GM19463 (cell line): ENCODE measurements at regions not wholly inside any gene's neighbourhood (a gene's known extent, or its start where the extent isn't known, plus 50 kb on each side); places are given as distances from the start of the nearest gene placed in this dataset.

Source experiments
- ATAC-seq: cut with Tn5 transposase; IDR thresholded peaks from one replicate; pipeline ENCODE4 v1.9.1; 2021; ENCODE audit warnings: mild to moderate bottlenecking, moderate library complexity; ENCODE audit not compliant: unreplicated experiment

DNA sequence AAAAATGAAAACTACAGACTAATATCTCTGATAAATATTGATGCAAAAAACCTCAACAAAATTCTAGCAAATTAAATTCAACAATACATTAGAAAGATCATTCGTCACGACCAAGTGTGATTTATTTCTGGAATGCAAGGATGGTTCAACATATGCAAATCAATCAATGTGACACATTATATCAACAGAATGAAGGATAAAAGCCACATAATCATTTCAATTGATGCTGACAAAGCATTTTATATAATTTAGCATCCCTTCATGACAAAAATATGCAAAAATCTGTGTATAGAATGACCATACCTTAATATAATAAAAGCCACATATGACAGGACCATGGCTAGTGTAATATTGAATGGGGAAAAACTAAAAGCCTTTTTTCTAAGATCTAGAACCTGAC lies 457.2 kb upstream of the SPANXN1 start:
- no peak for ATAC-seq

DNA sequence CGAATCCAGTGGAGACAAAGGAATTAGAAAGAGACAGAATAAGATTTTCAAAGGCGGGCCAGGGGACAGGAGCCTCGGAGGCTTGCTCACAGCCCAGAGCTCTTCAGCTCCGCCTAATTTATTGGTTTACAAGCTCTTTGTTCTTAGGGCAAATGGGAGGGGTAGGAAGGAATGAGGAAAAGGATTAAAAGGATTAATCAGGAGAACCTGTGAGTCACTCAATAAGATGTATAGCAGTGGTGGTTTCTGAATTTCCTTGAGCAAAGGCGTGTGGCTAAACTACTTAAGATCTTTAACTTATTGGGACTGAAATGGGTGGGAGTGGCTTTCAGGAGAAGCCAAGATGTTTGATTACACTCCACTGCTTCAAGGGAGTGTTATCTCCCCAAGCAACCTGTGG lies 456.0 kb upstream of the SPANXN1 start:
- ATAC-seq, result no peak

DNA sequence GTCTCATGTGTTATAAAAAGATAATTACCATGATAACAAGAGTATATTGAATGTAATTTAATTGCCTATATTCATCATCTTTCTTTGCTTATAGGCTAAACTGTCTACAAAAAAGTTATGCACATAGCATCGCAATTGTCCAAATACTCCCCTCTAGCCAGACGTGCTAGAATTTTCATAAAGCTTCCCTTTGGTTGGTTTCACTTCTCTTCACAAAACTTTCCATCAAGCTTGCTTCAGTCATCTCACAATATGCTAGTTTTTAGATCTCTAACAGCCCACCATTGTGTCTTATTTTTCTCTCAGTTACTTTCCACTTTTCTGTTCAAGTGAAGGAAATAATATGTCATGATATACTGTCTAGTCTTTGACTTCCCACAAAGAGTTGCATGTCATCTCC lies 448.3 kb upstream of the SPANXN1 start:
- ATAC-seq, result no peak

DNA sequence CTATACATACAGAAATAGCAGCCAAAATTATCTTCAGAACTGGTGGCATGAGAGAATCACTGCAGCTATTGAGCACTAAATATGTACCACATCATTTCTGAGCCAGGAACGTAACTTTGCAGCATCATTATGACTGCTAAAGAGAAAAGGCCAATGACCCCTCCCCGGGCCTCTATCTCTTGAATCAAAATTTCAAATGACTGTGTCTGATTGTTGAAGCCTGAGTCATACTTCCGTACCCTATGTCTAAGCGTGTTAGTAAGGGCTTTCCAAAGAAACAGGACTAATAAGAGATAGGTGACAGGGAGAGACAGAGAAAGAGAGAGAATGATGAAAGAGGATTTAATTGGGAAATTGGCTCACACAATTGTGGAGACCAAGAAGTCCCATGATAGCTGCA lies 445.5 kb upstream of the SPANXN1 start:
- no peak for ATAC-seq

DNA sequence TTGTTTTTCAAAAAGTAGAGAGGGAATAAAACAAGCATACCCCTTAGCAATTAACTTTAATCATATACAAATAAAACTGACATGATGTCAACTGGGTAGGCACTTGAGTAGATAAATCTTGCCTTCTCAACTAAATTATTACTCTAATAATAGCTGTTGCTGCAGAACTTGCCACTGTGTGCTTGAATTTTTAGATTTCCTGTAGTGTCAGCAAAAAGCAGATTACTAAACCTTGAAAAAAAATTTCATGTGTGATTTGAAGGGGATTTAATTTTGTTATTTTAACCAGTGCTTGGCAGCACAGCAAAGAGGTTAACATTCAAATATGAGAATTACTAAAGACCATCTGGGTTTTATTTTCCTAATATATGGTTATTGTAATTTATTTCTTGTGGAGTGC lies 438.3 kb upstream of the SPANXN1 start:
- ATAC-seq, result no peak

DNA sequence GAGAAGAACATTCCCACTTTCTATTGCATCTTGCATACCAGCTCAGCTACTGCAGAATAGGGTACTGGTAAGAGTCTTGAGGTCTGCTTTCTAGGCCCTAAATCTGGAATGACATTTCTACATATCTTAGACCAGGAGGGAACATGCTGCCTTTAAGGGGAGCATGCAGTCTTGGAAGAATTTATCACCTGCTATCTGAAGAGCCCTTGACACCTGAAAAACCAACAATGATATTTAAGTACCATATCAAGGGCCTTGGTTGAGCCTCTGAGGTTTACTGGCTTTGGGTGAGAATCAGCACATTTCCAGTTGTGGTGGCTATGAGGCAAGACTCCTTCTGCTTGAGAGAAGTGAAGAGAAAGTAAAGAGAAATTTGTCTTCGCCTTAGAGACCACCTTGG lies 436.8 kb upstream of the SPANXN1 start:
- no peak for ATAC-seq

DNA sequence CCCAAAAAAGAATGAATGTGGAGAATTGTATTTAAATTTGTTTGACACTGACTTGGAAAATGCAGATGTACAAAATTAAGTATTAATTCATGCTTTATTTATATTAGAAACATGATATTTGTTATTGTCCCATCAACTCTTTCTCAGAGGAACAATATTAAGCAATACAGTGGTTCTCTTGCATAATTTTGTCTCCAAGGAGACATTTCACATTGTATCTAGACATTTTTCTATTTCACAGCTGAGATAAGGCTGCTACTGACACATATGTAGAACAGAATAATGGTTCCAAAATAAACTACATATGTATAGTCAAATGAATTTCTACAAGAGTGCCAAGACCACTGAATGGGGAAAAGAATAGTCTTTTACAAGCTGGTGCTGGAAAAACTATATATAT lies 427.9 kb upstream of the SPANXN1 start:
- no peak for ATAC-seq

DNA sequence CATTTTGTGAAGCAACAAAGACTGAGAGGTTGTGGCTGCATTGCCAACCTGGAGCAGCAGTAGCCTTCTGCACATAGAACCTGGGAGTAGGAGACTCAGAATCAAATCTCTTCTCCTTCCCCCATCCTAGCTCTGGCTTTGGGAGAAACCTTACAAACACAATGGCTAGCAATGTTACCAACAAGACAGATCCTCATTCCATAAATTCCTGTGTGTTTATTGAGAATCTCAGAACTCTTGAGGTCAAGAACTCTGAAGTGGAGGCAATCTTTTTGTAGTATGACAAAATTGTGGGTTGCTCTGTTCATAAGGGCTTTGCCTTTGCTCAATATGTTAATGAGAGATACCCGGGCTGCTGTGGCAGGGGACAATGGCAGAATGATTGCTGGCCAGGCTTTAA lies 406.7 kb upstream of the SPANXN1 start:
- ATAC-seq, result no peak

DNA sequence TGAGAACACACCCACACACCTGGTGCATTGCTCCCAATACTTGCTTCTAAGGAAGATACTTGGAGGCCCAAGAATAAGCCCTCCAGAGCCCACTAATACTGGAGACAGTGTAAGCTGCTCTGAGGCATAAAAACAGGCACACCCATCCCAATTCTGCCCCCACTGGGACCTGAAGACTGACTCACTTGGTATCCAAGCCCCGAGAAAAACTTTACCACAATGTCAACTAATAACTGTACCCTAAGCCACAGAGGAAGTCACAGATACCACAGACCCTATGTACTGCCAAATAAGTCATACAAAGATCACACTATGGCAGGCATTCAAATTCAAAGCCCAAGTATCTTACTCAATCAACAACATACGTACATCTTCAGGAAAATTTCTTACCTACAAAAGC lies 398.2 kb upstream of the SPANXN1 start:
- ATAC-seq, result no peak

DNA sequence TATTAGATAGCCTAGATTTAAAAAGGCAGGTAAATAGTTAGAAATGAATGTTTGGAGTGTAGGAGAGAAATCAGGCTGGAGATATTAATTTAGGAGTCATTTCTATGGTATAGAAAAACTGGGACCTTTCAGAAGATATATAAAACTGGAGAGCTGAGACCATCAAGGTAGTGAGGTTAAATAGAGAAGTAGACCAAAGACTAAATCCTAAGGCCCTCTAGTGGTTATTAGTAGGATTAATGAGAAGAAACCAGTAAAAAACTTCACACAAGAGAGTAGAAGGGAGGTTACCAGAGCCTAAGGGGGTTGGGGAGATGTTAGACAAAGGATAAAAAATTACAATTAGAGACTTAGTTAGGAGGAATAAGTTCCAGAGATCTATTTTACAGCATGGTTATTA lies 351.0 kb upstream of the SPANXN1 start:
- ATAC-seq, result no peak

DNA sequence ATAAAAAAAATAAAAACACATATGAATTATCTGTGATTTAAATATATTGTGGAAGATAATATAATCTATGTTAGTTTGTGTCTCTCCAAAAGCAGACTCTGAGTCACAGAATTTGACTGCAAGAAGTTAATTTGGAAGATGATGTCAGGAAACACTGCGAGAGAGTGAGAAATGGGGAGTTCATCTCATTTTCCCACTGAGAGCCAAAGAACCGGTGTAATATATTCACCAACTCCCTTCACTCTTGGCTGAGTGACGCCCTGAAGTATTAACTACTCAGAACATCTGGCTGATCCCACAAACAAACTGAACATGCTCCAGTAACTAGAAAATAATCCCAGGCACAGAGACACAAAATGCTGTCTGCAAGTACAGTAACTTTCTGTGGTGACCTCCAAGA lies 345.8 kb upstream of the SPANXN1 start:
- no peak for ATAC-seq

DNA sequence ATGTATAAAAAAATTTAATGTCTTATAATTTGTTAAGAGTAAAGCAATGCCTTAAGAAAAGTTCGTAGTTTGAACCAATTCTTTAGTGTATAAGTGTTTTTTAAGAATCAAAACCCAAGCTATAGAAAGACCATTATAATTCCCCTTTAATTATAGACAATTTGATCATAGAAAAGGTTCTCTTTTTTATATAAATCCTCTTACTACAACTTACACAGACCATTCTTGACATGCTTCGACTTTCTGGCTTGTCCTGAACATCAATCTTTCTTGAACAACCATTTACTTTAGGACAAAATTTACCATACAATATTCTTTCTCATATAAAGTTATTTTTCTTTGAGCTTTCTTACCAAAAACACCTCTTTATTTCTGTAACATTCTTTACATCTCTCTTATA lies 330.5 kb upstream of the SPANXN1 start:
- ATAC-seq, result no peak

DNA sequence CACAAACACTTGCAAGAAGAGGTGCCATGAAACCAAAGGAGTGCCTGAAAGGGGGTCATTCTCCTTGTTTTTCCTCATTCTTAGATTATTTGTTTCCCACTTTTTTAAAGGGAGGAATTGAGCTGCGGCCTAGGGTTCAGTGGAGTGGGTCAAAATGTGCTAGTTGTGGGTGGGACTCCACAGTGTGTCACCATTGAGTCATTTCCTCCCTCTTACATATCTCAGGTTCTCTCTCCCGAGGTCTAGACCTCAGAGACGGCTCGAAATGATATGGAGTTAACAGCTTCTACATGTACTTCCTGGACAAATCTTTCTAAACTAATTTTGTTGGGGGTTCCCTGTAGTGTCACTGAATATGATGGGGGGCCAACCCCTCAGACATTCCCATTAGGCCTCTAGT lies 328.4 kb upstream of the SPANXN1 start:
- no peak for ATAC-seq

DNA sequence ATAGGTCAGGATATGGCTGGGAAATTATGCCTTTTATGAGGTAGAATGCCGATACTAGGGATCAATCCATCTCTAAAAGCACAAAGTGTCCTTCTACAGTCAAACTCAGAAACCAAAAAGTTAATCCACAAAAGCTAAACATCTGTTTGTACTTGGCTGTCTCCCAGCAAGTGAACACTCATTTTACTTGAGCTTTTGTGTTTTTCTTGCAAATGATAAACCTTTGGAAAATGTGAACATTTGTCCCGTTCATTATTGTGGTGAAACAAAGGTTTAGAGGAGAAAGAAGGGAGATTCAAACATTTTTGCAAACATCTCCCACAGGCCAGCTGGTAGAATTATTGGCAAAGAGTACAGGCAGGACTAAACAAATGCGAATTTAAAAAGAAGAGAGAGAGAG lies 300.6 kb upstream of the SPANXN1 start:
- no peak for ATAC-seq
